ENCODE measurements at regions not wholly inside any gene's neighbourhood (a gene's known extent, or its start where the extent isn't known, plus 50 kb on each side); places are given as distances from the start of the nearest gene placed in this dataset.
"Not testable (repeated sequence)": the region's sequence is repeated elsewhere in the genome, so short reads cannot be mapped to it uniquely, and the experiment has no call there.

GRCh38 chr4:120207021-120207420 is 140.4 kb upstream of the MAD2L1 start:
- H3K4me3 ChIP-seq (ENCODE audit: low read depth, low read length), result no peak overlapping the region
- no peak for TF ChIP-seq CTCF (IDR thresholded peaks at IDR 0.05; ENCODE audit: low read depth, low read length)

GRCh38 chr4:120202222-120202621 is 135.6 kb upstream of the MAD2L1 start:
- no peak overlapping the region for H3K4me3 ChIP-seq (ENCODE audit: low read depth, low read length)
- TF ChIP-seq CTCF (IDR thresholded peaks at IDR 0.05; ENCODE audit: low read depth, low read length), result no peak

- H3K4me3 ChIP-seq (ENCODE audit: low read depth, low read length), result not testable (repeated sequence)
Measured at GRCh38 chr4:120200573-120201110, 134.0 kb upstream of the MAD2L1 start.

- no peak overlapping the region for H3K4me3 ChIP-seq (ENCODE audit: low read depth, low read length)
- TF ChIP-seq CTCF (IDR thresholded peaks at IDR 0.05; ENCODE audit: low read depth, low read length), result no peak
Measured at GRCh38 chr4:120198411-120198810, 131.8 kb upstream of the MAD2L1 start.

GRCh38 chr4:120177603-120178002 is 111.0 kb upstream of the MAD2L1 start:
- TF ChIP-seq CTCF (IDR thresholded peaks at IDR 0.05; ENCODE audit: low read depth, low read length), result no peak
- H3K4me3 ChIP-seq (ENCODE audit: low read depth, low read length), result no peak overlapping the region

- no peak overlapping the region for H3K4me3 ChIP-seq (ENCODE audit: low read depth, low read length)
- no peak for TF ChIP-seq CTCF (IDR thresholded peaks at IDR 0.05; ENCODE audit: low read depth, low read length)
Measured at GRCh38 chr4:120175272-120175671, 108.6 kb upstream of the MAD2L1 start.

- TF ChIP-seq CTCF (IDR thresholded peaks at IDR 0.05; ENCODE audit: low read depth, low read length), result no peak
- no peak overlapping the region for H3K4me3 ChIP-seq (ENCODE audit: low read depth, low read length)
Measured at GRCh38 chr4:120163895-120164294, 97.2 kb upstream of the MAD2L1 start.

GRCh38 chr4:120158841-120159463 is 92.3 kb upstream of the MAD2L1 start:
- no peak overlapping the region for H3K4me3 ChIP-seq (ENCODE audit: low read depth, low read length)
- no peak for TF ChIP-seq CTCF (IDR thresholded peaks at IDR 0.05; ENCODE audit: low read depth, low read length)
